ENCODE measurements at regions not wholly inside any gene's neighbourhood (a gene's known extent, or its start where the extent isn't known, plus 50 kb on each side); places are given as distances from the start of the nearest gene placed in this dataset.
"Not testable (repeated sequence)": the region's sequence is repeated elsewhere in the genome, so short reads cannot be mapped to it uniquely, and the experiment has no call there.

DNA sequence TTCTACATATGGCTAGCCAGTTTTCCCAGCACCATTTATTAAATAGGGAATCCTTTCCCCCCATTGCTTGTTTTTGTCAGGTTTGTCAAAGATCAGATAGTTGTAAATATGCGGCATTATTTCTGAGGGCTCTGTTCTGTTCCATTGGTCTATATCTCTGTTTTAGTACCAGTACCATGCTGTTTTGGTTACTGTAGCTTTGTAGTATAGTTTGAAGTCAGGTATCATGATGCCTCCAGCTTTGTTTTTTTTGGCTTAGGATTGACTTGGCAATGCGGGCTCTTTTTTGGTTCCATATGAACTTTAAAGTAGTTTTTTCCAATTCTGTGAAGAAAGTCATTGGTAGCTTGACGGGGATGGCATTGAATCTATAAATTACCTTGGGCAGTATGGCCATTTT is 60.0 kb upstream of the GPC3 start:
- H3K4me1 ChIP-seq (ENCODE audit: insufficient read depth, low read length); H3K4me3 ChIP-seq (ENCODE audit: low read length); H3K27me3 ChIP-seq (ENCODE audit: insufficient read depth, low read length); H3K9me3 ChIP-seq (ENCODE audit: low read depth, low read length): not testable (repeated sequence)

DNA sequence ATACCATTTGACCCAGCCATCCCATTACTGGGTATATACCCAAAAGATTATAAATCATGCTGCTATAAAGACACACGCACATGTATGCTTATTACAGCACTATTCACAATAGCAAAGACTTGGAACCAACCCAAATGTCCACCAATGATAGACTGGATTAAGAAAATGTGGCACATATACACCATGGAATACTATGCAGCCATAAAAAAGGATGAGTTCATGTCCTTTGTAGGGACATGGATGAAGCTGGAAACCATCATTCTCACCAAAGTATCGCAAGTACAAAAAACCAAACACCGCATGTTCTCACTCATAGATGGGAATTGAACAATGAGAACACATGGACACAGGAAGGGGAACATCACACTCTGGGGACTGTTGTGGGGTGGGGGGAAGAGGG is 81.7 kb upstream of the GPC3 start:
- not testable (repeated sequence) for H3K27me3 ChIP-seq (ENCODE audit: insufficient read depth, low read length); H3K9me3 ChIP-seq (ENCODE audit: low read depth, low read length); H3K4me1 ChIP-seq (ENCODE audit: insufficient read depth, low read length); H3K4me3 ChIP-seq (ENCODE audit: low read length)

- H3K4me3 ChIP-seq (ENCODE audit: low read length); H3K9me3 ChIP-seq (ENCODE audit: low read depth, low read length); H3K4me1 ChIP-seq (ENCODE audit: insufficient read depth, low read length); H3K27me3 ChIP-seq (ENCODE audit: insufficient read depth, low read length): not testable (repeated sequence)
Measured at GRCh38 chrX:134071899-134072298, 86.5 kb upstream of the GPC3 start.

GRCh38 chrX:134073341-134073740 is 87.9 kb upstream of the GPC3 start:
- H3K27me3 ChIP-seq (ENCODE audit: insufficient read depth, low read length) = no peaks in the 10 kb centered on the region
- no peaks in the 10 kb centered on the region for H3K9me3 ChIP-seq (ENCODE audit: low read depth, low read length)
- H3K4me3 ChIP-seq (ENCODE audit: low read length) = no peak overlapping the region
- H3K4me1 ChIP-seq (ENCODE audit: insufficient read depth, low read length) = no peaks in the 10 kb centered on the region

GRCh38 chrX:134074151-134074550 is 88.8 kb upstream of the GPC3 start:
- Histone ChIP-seq H3K4me3 (ENCODE audit: low read length) (no peak overlapping the region), H3K27me3 (ENCODE audit: insufficient read depth, low read length) (no peaks in the 10 kb centered on the region), H3K9me3 (ENCODE audit: low read depth, low read length) (no peaks in the 10 kb centered on the region), H3K4me1 (ENCODE audit: insufficient read depth, low read length) (no peaks in the 10 kb centered on the region)

DNA sequence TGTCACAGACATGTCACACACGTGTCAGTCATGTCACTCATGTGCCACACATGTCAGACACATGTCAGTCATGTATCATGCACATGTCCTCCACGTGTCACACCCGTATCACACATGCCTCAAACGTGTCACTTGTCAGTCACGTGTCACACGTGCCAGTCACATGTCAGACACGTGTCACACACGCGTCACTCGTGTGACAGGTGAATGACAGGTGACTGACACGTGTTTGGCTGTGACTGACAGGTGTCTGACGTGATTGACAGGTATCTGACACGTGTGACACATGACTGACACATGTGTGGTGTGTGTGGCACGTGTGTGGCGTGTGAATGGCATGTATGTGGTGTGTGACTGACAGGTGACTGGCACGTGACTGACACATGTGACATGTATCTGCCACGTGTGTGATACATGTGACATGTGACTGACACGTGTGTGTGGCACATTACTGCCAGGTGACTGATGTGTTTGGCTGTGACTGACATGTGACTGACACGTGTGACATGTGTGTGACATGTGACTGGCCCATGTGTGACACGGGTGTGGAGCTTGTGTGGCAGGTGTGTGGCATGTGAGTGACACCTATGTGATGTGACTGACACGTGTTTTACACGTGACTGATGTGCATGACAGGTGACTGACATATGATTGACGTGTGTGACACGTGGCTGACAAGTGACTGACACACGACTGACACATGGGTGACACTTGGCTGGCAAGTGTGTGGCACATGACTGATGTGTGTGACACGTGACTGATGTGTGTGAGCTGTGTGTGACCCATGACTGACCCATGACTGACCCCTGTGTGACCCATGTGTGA is 90.7 kb upstream of the GPC3 start:
- Histone ChIP-seq H3K9me3 (ENCODE audit: low read depth, low read length) (no peaks in the 10 kb centered on the region), H3K4me3 (ENCODE audit: low read length) (no peak overlapping the region), H3K27me3 (ENCODE audit: insufficient read depth, low read length) (no peaks in the 10 kb centered on the region), H3K4me1 (ENCODE audit: insufficient read depth, low read length) (no peaks in the 10 kb centered on the region)

- Histone ChIP-seq H3K9me3 (ENCODE audit: low read depth, low read length) (no peaks in the 10 kb centered on the region), H3K27me3 (ENCODE audit: insufficient read depth, low read length) (no peaks in the 10 kb centered on the region), H3K4me1 (ENCODE audit: insufficient read depth, low read length) (no peaks in the 10 kb centered on the region), H3K4me3 (ENCODE audit: low read length) (no peak overlapping the region)
Measured at GRCh38 chrX:134095366-134095765, 110.0 kb upstream of the GPC3 start.

DNA sequence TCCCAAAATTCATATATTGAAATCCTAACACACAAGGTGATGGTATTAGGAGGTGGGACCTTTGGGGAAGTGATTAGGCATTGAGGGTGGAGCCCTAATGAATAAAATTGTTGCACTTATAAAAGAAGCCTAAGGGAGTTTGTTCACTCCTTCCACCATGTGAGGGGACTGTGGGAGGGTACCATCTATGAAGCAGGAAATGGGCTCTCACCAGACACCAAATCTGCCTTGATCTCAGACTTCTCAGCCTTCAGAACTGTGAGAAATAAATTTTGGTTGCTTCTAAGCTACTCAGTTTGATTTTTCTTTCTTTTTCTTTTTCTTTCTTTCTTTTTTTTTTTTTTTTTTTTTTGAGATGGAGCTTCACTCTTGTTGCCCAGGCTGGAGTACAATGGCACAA is 116.2 kb upstream of the GPC3 start:
- H3K9me3 ChIP-seq (ENCODE audit: low read depth, low read length) = no peaks in the 10 kb centered on the region
- no peaks in the 10 kb centered on the region for H3K4me1 ChIP-seq (ENCODE audit: insufficient read depth, low read length)
- H3K4me3 ChIP-seq (ENCODE audit: low read length) = no peak overlapping the region
- no peaks in the 10 kb centered on the region for H3K27me3 ChIP-seq (ENCODE audit: insufficient read depth, low read length)

- Histone ChIP-seq H3K9me3 (ENCODE audit: low read depth, low read length) (no peaks in the 10 kb centered on the region), H3K4me1 (ENCODE audit: insufficient read depth, low read length) (no peaks in the 10 kb centered on the region), H3K27me3 (ENCODE audit: insufficient read depth, low read length) (no peaks in the 10 kb centered on the region), H3K4me3 (ENCODE audit: low read length) (no peak overlapping the region)
Measured at GRCh38 chrX:134115270-134115669, 121.7 kb upstream of the CCDC160 start.

- Histone ChIP-seq H3K4me1 (ENCODE audit: insufficient read depth, low read length) (no peaks in the 10 kb centered on the region), H3K27me3 (ENCODE audit: insufficient read depth, low read length) (no peaks in the 10 kb centered on the region), H3K4me3 (ENCODE audit: low read length) (no peak overlapping the region), H3K9me3 (ENCODE audit: low read depth, low read length) (no peaks in the 10 kb centered on the region)
Measured at GRCh38 chrX:134137341-134137740, 99.6 kb upstream of the CCDC160 start.

- Histone ChIP-seq H3K4me1 (ENCODE audit: insufficient read depth, low read length) (no peaks in the 10 kb centered on the region), H3K9me3 (ENCODE audit: low read depth, low read length) (no peaks in the 10 kb centered on the region), H3K4me3 (ENCODE audit: low read length) (no peak overlapping the region), H3K27me3 (ENCODE audit: insufficient read depth, low read length) (no peaks in the 10 kb centered on the region)
Measured at GRCh38 chrX:134139090-134139489, 97.9 kb upstream of the CCDC160 start.

GRCh38 chrX:134144231-134144630 is 92.8 kb upstream of the CCDC160 start:
- H3K4me3 ChIP-seq (ENCODE audit: low read length) = no peak overlapping the region
- H3K27me3 ChIP-seq (ENCODE audit: insufficient read depth, low read length) = no peaks in the 10 kb centered on the region
- no peaks in the 10 kb centered on the region for H3K4me1 ChIP-seq (ENCODE audit: insufficient read depth, low read length)
- no peaks in the 10 kb centered on the region for H3K9me3 ChIP-seq (ENCODE audit: low read depth, low read length)

DNA sequence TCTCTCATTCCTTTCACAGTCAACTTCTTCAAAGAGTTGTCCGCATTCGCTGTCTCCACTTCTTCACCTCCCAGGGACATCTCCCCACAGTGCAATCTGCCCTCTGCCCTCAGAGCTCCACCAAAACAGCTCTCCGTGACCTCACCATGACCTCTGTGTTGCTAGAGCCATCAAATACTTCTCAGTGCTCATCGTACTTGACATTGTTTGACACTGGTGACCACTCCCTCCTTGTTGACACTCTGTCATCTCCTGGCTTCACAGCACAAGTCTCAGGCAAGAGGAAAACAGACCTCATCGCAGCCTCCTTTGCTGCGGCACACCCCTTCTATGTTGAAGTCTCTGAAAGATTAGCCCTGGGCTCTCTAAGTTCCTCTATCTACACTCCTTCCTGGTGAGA is 90.5 kb upstream of the CCDC160 start:
- Histone ChIP-seq H3K4me1 (ENCODE audit: insufficient read depth, low read length) (no peaks in the 10 kb centered on the region), H3K4me3 (ENCODE audit: low read length) (no peak overlapping the region), H3K9me3 (ENCODE audit: low read depth, low read length) (no peaks in the 10 kb centered on the region), H3K27me3 (ENCODE audit: insufficient read depth, low read length) (no peaks in the 10 kb centered on the region)

- Histone ChIP-seq H3K4me1 (ENCODE audit: insufficient read depth, low read length) (no peaks in the 10 kb centered on the region), H3K27me3 (ENCODE audit: insufficient read depth, low read length) (no peaks in the 10 kb centered on the region), H3K4me3 (ENCODE audit: low read length) (no peak overlapping the region), H3K9me3 (ENCODE audit: low read depth, low read length) (no peaks in the 10 kb centered on the region)
Measured at GRCh38 chrX:134148172-134148692, 88.8 kb upstream of the CCDC160 start.

GRCh38 chrX:134158821-134159512 is 78.0 kb upstream of the CCDC160 start:
- Histone ChIP-seq H3K9me3 (ENCODE audit: low read depth, low read length) (no peaks in the 10 kb centered on the region), H3K27me3 (ENCODE audit: insufficient read depth, low read length) (no peaks in the 10 kb centered on the region), H3K4me3 (ENCODE audit: low read length) (no peak overlapping the region), H3K4me1 (ENCODE audit: insufficient read depth, low read length) (no peaks in the 10 kb centered on the region)

DNA sequence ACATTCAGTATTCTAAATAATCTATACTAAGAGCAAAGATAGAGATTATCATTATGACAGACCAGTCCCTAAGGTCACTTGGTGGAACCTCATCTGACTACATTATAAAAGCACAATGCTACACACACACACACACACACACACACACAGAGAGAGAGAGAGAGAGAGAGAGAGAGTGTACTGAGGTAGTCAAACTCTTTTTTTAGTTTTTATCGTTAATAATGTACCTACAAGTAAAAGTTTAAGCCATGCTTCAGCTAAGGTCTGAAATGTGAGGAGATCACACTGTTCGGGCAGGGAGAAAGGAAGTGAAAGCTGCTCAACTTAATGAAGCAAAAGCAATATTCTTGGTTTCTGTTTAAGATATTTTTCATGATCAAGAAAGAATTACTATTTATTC is 75.8 kb upstream of the CCDC160 start:
- Histone ChIP-seq H3K4me1 (ENCODE audit: insufficient read depth, low read length) (no peaks in the 10 kb centered on the region), H3K4me3 (ENCODE audit: low read length) (no peak overlapping the region), H3K9me3 (ENCODE audit: low read depth, low read length) (no peaks in the 10 kb centered on the region), H3K27me3 (ENCODE audit: insufficient read depth, low read length) (no peaks in the 10 kb centered on the region)

Measured in mononuclear cell (primary cell).